GM18858 (cell line): ENCODE measurements at regions not wholly inside any gene's neighbourhood (a gene's known extent, or its start where the extent isn't known, plus 50 kb on each side); places are given as distances from the start of the nearest gene placed in this dataset.

Experiments used
- ATAC-seq: cut with Tn5 transposase; IDR thresholded peaks from one replicate; pipeline ENCODE4 v1.9.1; 2021; ENCODE audit not compliant: unreplicated experiment

GRCh38 chr9:117548556-117548955 lies 133.7 kb upstream of the ASTN2 start:
- ATAC-seq: no peak

GRCh38 chr9:117547904-117548303 lies 133.0 kb upstream of the ASTN2 start:
- ATAC-seq: no peak

DNA sequence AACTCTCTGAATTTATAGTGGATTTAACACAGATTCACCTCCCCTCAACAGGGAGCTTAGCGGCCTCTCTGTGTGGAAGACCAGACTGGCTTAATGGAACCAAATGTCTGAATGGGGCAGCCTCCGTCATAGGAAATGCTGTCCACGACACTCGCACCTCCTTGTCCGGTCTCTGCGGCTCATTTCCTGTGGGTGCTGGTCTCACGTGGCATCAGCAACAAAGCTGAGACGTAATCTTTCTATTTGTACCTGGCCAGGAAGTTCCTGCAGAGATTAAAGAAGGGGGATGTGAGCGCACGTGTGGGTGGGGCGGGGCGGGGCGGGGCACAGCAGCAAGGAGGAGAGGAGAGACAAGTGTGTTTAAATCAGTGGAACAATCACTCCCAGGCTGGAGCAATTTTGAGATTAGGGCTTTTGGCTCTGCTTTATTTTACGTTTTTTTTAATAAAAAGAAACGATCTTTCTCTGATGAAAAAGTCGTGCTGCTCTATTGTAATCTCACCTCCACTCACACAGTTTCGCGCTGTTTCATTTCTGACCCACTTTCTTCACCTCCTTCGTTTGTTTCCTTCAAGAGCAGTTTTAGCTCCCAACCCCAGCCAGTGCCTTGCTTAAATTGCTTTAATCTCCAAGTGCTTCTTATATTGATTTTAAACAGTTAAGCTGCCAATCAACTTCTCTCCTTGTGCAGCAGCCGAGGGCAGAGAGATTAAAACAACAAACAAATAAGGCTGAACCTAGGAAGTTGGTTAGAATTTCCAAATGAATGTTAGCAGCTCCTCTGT lies 132.2 kb upstream of the ASTN2 start:
- ATAC-seq: no peak

- no peak for ATAC-seq
Measured at GRCh38 chr9:117545846-117546245, 131.0 kb upstream of the ASTN2 start.

- ATAC-seq: no peak
Measured at GRCh38 chr9:117543089-117543488, 128.2 kb upstream of the ASTN2 start.

GRCh38 chr9:117542021-117542420 lies 127.2 kb upstream of the ASTN2 start:
- no peak for ATAC-seq

DNA sequence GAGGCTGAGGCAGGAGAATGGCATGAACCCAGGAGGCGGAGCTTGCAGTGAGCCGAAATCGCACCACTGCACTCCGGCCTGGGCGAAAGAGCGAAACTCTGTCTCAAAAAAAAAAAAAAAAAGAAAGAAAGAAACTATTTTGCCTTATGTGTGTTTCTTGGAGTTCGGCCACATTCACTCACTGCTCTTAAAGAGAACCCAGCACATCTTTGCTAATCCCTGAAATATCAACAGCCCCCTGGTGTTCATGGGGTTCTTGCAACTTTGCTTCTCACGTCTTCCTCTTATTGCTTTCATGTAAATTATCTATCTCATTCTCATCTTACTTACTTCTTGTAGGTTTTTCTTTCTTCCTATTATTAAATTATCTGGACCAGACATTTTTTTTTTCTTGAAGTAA lies 126.3 kb upstream of the ASTN2 start:
- ATAC-seq: no peak

DNA sequence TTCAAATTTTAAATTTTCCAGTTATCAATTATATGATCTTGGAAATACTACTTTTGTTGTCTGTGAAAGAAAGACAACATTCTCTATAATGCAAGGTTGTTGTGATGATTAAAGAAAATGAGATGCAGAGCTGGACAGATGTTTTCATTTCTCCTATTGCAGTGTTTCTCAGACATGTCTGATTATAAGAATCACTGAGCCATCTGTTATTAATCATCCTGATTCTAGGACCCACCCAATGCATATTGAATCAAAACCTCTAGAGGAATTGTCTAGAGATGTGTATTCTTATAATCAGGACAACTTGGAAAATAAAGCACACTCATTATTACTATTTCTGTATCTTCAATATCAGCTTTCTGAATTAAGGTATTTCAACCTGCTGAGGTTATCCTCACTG lies 121.1 kb upstream of the ASTN2 start:
- ATAC-seq: no peak

DNA sequence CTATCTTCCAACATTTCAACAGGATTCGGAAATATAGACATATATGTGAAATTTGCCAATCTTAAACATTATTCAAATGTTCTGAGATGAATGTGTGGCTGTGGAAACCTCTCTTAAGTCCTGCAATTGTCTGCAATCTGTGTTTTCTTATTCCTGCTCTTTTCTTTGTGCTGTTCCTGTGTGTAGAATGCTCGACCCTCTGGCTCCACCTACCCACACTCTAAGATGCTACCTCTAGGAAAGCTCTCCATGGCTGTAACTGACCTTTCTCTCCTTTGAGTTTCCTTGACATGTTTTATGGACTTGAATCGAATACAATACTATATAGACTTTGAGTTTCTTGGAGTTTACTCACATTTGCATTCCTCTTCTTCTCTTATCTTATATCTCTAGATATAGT lies 120.6 kb upstream of the ASTN2 start:
- no peak for ATAC-seq

- ATAC-seq: no peak
Measured at GRCh38 chr9:117528225-117528624, 113.4 kb upstream of the ASTN2 start.

- ATAC-seq: no peak
Measured at GRCh38 chr9:117526674-117527073, 111.8 kb upstream of the ASTN2 start.

GRCh38 chr9:117523531-117524153 lies 108.8 kb upstream of the ASTN2 start:
- no peak for ATAC-seq

DNA sequence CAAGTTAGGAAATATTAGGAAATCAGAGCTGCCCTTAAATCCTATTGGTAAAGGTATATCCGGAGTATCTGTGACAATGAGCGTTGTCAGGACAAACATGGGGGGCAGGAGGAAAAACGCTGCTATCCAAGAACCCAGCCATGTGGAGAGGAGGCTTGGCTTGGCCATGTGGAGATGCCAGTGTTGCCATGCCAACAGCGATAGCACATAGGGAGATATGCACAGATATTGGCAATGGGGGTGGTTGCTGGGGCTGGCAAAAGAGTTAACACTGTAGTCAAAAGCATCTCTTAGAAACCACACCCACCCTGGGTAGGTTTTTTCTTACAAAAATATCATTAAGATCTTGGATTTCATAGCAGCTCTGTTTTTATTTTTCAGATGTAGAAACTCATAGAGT lies 106.4 kb upstream of the ASTN2 start:
- no peak for ATAC-seq

- no peak for ATAC-seq
Measured at GRCh38 chr9:117516676-117517632, 102.1 kb upstream of the ASTN2 start.

DNA sequence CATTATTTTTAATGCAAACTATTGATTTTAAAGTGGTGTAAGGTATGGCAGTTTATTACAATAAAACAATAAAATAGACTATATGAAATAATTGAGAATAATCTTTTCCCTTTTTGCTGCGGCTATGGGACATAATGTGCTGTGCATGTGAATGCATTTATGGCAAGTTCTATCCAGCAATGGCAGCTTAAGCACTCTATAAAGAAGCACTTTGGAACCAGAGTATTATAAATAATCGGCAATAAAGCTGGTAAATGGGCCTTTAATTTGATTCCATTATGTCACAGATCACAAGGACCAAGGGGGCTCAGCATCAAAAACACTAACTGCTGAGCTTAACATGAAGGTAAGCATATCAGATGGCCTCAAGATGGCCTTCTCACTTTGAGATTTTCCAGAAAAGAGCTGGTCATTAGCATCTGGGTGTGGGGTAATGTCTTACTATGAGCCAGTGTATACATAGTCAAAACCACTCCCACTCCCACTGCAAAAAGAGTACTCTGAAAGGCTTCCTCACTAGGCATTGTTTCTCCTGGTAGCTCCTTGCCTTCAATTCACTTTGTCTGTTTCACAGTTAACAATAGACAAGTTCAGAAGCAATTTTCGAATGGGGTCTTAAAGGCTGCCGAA lies 97.1 kb upstream of the ASTN2 start:
- no peak for ATAC-seq

DNA sequence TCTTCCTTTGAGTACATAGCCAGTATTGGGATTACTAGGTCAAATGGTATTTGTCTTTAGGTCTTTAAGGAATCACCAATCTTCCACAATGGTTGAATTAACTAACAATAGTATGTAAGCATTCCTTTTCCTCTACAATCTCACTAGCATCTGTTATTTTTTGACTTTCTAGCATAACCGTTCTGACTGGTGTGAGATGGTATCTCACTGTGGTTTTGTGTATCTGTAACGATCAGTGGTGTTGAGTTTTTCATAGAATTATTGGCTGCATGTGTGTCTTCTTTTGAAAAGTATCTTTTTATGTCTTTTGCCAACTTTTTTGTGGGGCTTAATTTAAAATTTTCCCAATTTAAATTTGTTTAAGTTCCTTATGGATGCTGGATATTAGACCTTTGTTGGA lies 81.5 kb upstream of the ASTN2 start:
- no peak for ATAC-seq

DNA sequence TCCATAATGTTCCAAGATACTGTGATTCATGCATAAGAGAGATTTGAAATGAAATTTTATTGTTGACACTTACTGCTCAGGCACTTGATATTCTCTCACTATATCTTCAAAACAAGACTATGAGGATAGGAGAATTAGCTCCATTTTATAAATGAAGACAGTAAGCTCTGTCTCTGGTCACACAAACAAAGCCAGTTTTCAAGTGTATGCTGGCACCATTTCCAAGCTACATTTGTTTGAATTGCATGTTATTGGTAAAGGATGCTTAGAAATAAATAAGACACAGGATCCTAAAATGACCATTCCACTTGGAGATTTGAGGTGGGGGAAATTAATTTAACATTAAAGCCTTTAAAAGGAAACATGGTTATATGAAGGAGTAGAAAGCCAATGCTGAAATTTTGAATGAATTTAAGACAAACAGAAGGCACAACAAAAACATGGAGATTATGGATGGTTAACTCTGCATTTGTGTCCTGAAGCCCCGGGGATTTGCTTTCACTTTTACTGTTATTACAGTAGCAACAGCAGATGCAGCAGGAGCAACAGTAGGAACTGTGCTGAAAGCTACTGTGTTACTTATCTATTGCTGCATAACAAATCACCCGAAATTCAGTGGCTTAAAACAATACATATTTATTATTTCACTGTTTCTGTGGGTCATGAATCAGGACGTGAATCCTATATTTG lies 79.7 kb upstream of the ASTN2 start:
- ATAC-seq: no peak

DNA sequence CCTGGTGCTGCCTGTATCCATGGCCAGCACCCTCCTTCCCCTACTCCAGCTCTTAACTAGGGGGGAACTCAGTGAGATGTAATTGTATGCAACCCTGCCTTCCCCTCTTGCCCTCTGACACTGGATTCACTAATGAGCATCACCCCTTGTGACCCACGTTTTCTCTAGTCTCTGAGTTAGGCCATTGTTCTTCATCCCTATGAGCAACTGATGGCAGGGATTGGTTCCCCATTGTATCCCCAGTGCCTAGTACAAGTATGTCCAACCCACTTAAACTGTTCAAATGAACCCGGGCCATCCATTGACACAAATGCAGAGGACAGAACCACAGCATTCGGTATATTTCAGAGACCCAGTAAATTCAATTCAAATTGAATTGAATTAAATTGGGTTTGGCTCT lies 77.6 kb upstream of the ASTN2 start:
- no peak for ATAC-seq

GRCh38 chr9:117491491-117491890 lies 76.6 kb upstream of the ASTN2 start:
- ATAC-seq: no peak

- no peak for ATAC-seq
Measured at GRCh38 chr9:117490199-117490598, 75.3 kb upstream of the ASTN2 start.

DNA sequence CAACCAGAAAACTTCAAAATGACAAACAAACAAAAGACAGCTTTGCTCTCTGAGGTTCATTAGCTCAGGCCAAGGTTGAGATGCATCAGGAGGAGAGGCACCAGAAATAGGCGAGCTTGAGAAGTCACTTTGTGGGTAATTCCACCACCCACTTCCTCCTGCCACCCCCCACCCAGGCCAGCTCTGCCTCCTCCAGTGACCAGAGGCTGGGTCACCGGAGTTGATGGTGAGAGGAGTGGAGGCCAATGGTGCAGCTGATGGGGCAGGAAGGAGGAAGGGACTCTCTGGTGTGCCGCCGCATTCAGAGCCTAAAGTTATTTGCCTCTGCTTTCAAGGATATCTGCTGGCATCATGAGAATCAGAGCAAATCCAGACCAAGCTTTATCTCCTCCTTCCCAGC lies 73.8 kb upstream of the ASTN2 start:
- no peak for ATAC-seq
